Right lobe of liver (tissue), 6 donors: ENCODE measurements at regions not wholly inside any gene's neighbourhood (a gene's known extent, or its start where the extent isn't known, plus 50 kb on each side); places are given as distances from the start of the nearest gene placed in this dataset.

Experiments used
- ATAC-seq, 4 donors: fragments of 200-7000 bp; cut with Tn5 transposase; one replicate each; pipeline ENCODE4 v1.9.1; 2020; ENCODE audit warnings: mild to moderate bottlenecking in 4 of 4, moderate library complexity in 4 of 4
- DNase-seq, 3 donors: peaks; one replicate each; pipeline ENCODE4 v3.0.0-alpha.2; 2020
- H3K27ac ChIP-seq, 3 donors: fragments of 200-600 bp; one replicate each; pipeline ENCODE4 v1.8.0; 2022
- H3K27me3 ChIP-seq, 2 donors: fragments of 200-600 bp; one replicate each; pipeline ENCODE4 v1.8.0; 2022
- H3K36me3 ChIP-seq, 4 donors: fragments of 200-600 bp; sonication (generic) in 1 of 4; one replicate each; pipeline versions ENCODE4 v1.5.1 to v1.8.0; 2017 to 2022; ENCODE audit warnings: control low read depth in 1 of 4
- H3K4me1 ChIP-seq, 4 donors: fragments of 200-600 bp; sonication (generic) in 1 of 4; one replicate each; pipeline versions ENCODE4 v1.5.1 to v1.8.0; 2017 to 2022; ENCODE audit warnings: control low read depth in 1 of 4
- H3K4me3 ChIP-seq, 3 donors: fragments of 200-600 bp; one replicate each; pipeline ENCODE4 v1.8.0; 2022
- H3K9me3 ChIP-seq, 4 donors: fragments of 200-600 bp; sonication (generic) in 1 of 4; one replicate each; pipeline versions ENCODE4 v1.5.1 to v1.8.0; 2017 to 2022; ENCODE audit warnings: control low read depth in 1 of 4
- POLR2A ChIP-seq: fragments of 450-650 bp; IDR thresholded peaks from one replicate; pipeline ENCODE4 v1.6.1; 2017; ENCODE audit warnings: antibody characterized with exemption, mild to moderate bottlenecking
- WGBS: methylation state at CpG from one replicate; pipeline ENCODE4 v1.1.6; 2018; ENCODE audit warnings: low coverage, low lambda C conversion rate; ENCODE audit not compliant: insufficient coverage; ENCODE audit errors: missing lambda C conversion rate; 5-methylcytosine and 5-hydroxymethylcytosine counted together
- intact Hi-C, 2 donors: fragments of 100-400 bp; cut with DNase I; formaldehyde crosslinking; loops; one replicate each; pipeline versions ENCODE4 v1.11.2 to v1.14.1; 2022
- TF ChIP-seq, protein P1 (sequence below), 4 donors: fragments of 200-600 bp in 3 of 4; fragments of 450-650 bp in 1 of 4; IDR thresholded peaks; one replicate each; pipeline versions ENCODE4 v1.5.1 to v1.8.0; 2016 to 2022; ENCODE audit warnings: antibody characterized with exemption in 4 of 4, mild to moderate bottlenecking in 2 of 4
- donor health status: DM: no; HTN: yes; CAD: no.
- donor health status: DM: no; HTN: no; CAD: no.
- donor health status: DM: no; HTN: no; CAD: no.
- donor health status: DM: no; HTN: yes; CAD: no.
- donor health status: DM: no; HTN: yes; CAD: no.

DNA sequence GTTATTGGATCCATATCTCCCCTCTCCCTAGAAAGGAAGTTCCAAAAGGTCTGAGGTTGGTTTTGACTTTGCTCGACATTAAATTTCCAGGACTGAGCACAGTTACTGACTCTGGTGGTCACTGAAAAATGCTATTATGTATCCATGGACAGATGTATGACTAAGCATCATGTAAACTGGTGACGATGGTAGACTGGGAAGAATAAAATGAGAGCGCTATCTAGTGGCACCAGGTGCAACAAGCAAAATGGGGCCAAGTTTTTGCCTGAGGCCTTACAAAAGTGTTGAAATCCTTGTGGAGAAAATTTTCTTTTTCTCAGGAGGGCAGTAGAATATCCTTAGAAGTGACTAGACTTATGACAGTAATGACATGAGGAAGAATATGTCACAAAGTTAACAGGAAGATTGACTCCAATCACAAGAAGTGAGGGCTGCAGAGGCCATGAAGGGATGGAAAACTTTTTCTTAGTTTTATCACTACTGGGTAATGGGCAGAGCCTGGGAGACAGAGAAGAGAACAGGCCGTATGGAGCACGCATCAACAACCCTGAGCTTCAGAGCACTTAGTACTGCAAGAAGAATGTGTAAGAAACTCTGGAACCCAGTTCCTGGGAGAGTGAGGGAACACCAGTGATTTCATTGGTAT, 88.9 kb upstream of the ELOVL5 start:
- H3K27me3 ChIP-seq: no peaks in the 10 kb centered on the region
- H3K4me3 ChIP-seq: no peak overlapping the region
- no peak for DNase-seq
- TF ChIP-seq, protein P1, sequence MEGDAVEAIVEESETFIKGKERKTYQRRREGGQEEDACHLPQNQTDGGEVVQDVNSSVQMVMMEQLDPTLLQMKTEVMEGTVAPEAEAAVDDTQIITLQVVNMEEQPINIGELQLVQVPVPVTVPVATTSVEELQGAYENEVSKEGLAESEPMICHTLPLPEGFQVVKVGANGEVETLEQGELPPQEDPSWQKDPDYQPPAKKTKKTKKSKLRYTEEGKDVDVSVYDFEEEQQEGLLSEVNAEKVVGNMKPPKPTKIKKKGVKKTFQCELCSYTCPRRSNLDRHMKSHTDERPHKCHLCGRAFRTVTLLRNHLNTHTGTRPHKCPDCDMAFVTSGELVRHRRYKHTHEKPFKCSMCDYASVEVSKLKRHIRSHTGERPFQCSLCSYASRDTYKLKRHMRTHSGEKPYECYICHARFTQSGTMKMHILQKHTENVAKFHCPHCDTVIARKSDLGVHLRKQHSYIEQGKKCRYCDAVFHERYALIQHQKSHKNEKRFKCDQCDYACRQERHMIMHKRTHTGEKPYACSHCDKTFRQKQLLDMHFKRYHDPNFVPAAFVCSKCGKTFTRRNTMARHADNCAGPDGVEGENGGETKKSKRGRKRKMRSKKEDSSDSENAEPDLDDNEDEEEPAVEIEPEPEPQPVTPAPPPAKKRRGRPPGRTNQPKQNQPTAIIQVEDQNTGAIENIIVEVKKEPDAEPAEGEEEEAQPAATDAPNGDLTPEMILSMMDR (IDR thresholded peaks at IDR 0.05): peak; percentile 64 to 81 (median 74)
- TF ChIP-seq POLR2A: no peak
- intact Hi-C loops: no loop called here
- peaks cover 0 to 37% (median 8%) of the 10 kb centered on the region in 4 donors for H3K4me1 ChIP-seq
- ATAC-seq: peak; percentile 68 to 71 (median 70)
- H3K9me3 ChIP-seq: no peaks in the 10 kb centered on the region
- 27% methylated on average over 5 of the region's 5 CpGs for WGBS
- no peaks in the 10 kb centered on the region for H3K36me3 ChIP-seq
- H3K27ac ChIP-seq: peak overlapping the region in 1 of 3 donors; percentile 2

DNA sequence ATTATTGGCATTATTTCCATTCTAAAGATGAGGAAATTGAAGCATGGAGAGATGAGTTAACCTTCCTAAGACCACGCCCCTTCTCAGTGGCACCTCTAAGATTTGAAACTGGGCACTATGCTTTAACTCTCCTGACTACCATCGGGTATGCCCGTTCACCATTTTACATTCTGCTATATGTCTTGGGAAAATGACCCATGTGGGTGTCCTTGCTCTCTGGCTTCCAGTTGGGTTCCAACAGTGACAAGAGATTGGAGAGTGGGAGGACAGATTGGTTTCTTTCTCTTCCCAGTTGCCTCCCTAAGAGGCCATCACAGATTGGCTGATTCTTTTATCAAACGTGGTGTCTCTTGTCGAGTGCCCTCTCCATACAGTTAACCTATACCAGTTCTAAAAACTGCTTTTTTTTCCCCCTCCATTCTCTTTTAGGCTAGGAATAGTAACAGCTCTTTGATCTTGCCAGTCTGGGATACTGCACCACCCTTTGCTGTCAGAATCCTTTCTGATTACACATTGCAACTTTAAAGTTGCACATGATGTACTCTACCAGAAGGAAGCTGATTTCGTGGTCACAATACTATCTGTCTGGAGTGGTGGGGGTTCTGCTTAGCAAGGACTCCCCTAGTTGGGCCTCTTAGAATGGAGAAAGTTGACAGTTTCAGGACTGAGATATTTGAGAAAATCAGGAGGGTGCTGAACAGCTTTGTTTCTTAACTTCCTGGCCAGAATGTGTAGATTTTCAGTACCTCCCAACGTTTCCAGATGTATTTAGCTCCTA, 88.0 kb upstream of the ELOVL5 start:
- intact Hi-C loops: no loop called here
- TF ChIP-seq, protein P1 (IDR thresholded peaks at IDR 0.05): no peak
- no peak for TF ChIP-seq POLR2A
- 69% methylated on average over 7 of the region's 7 CpGs for WGBS

DNA sequence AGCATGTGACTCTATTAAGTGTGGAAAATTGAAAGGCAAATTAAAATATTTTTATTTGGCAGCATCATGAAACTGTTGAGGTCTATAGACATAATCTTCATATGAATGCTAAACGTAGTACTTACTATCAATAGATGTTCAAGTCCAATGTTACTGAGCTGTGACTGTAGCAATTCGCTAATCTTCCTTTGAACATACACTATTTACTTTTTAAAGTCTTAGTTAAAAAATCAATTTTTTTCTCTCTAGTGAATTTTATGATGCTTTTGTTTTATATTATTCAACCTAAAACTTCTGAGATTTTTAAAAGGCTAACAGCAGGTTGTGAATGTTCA, 85.2 kb upstream of the ELOVL5 start:
- Histone ChIP-seq H3K27me3 (no peaks in the 10 kb centered on the region), H3K4me1 (peaks cover 0 to 35% (median 8%) of the 10 kb centered on the region in 4 donors), H3K9me3 (no peaks in the 10 kb centered on the region), H3K27ac (peak overlapping the region in 2 of 3 donors; percentile 78 to 82), H3K36me3 (no peaks in the 10 kb centered on the region), H3K4me3 (peak overlapping the region in 1 of 3 donors; percentile 9)
- intact Hi-C loops: no loop called here
- TF ChIP-seq, protein P1 (IDR thresholded peaks at IDR 0.05): no peak
- no peak for TF ChIP-seq POLR2A
- 29% methylated on average over 2 of the region's 2 CpGs for WGBS
- ATAC-seq (no peak), DNase-seq (no peak)

More for the DNA sequence above, 88.0 kb upstream of the ELOVL5 start:
- H3K9me3 ChIP-seq: no peaks in the 10 kb centered on the region
- H3K27ac ChIP-seq: peak overlapping the region in 1 of 3 donors; percentile 2
- no peak overlapping the region for H3K4me3 ChIP-seq
- H3K4me1 ChIP-seq: peaks cover 0 to 45% (median 12%) of the 10 kb centered on the region in 4 donors
- no peaks in the 10 kb centered on the region for H3K36me3 ChIP-seq
- no peaks in the 10 kb centered on the region for H3K27me3 ChIP-seq
- ATAC-seq (no peak), DNase-seq (no peak)

DNA sequence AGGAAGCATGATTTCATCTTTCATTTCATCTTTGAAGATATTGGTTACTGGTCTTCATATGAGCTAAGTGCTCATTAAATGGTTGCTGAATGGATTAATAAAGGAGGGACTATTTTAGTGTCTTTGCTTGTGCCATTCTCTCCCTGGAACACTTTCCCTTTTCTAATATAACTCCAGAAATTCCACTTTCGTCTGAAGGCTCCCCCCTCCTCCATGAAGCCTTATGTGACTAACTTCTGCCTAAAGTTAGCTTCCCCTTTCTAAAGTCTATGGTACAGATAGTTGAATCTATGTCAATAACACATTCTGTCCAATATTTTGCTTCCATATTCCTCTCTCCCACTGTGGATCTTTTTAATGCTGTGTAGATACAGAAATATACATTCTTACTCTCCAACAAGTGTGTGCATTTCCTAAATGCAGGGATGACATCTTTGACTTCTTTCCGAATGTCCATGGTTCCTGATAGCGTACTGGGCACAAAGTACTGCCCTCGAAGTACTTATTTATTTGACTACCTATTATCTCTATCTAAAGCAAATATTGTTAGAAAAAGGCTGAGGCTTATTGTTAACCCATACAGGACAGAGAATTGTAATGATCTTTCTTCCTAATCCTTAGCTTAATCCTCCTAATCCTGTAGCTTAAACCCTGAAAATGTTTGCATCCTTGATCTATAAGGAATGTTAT, 84.7 kb upstream of the ELOVL5 start:
- ATAC-seq (peak; percentile 41 to 65 (median 62)), DNase-seq (no peak)
- Histone ChIP-seq H3K4me1 (peaks cover 0 to 35% (median 8%) of the 10 kb centered on the region in 4 donors), H3K36me3 (no peaks in the 10 kb centered on the region), H3K27ac (peak overlapping the region; percentile 30 to 82 (median 78)), H3K4me3 (peak overlapping the region in 1 of 3 donors; percentile 9), H3K27me3 (no peaks in the 10 kb centered on the region), H3K9me3 (no peaks in the 10 kb centered on the region)
- WGBS: 10% methylated on average over 4 of the region's 4 CpGs
- intact Hi-C loops: no loop called here
- TF ChIP-seq, protein P1 (IDR thresholded peaks at IDR 0.05): no peak
- TF ChIP-seq POLR2A: no peak
